ENCODE measurements at regions not wholly inside any gene's neighbourhood (a gene's known extent, or its start where the extent isn't known, plus 50 kb on each side); places are given as distances from the start of the nearest gene placed in this dataset.

GRCh38 chr2:58447586-58447985 lies 206.5 kb upstream of the FANCL start:
- no peaks in the 10 kb centered on the region for H3K27me3 ChIP-seq
- H3K36me3 ChIP-seq, result no peaks in the 10 kb centered on the region
- no peaks in the 10 kb centered on the region for H3K4me1 ChIP-seq
- intact Hi-C loops (cut with DNase I), result loop anchor here (2.0 kb wide), 1 partner anchor 541 kb away; no protein-coding TSS in a partner anchor
- no peaks in the 10 kb centered on the region for H3K9me3 ChIP-seq
- no peak overlapping the region for H3K27ac ChIP-seq
- no peak overlapping the region for H3K4me3 ChIP-seq
- no peak for DNase-seq
- H3K9ac ChIP-seq (ENCODE audit: low read depth in 2 of 2, low read length in 2 of 2), result no peak overlapping the region
- TF ChIP-seq CTCF (IDR thresholded peaks at IDR 0.05), result no peak

- Histone ChIP-seq H3K4me1 (no peaks in the 10 kb centered on the region), H3K27ac (no peak overlapping the region), H3K9ac (ENCODE audit: low read depth in 2 of 2, low read length in 2 of 2) (no peak overlapping the region), H3K4me3 (no peak overlapping the region), H3K27me3 (no peaks in the 10 kb centered on the region), H3K36me3 (no peaks in the 10 kb centered on the region), H3K9me3 (no peaks in the 10 kb centered on the region)
- no peak for TF ChIP-seq CTCF (IDR thresholded peaks at IDR 0.05)
- intact Hi-C loops (cut with DNase I), result no loop called here
- no peak for DNase-seq
Measured at GRCh38 chr2:58441643-58442042, 200.5 kb upstream of the FANCL start.

- no peak overlapping the region for H3K27ac ChIP-seq
- H3K27me3 ChIP-seq, result no peaks in the 10 kb centered on the region
- no peaks in the 10 kb centered on the region for H3K4me1 ChIP-seq
Measured at GRCh38 chr2:58436872-58437271, 195.7 kb upstream of the FANCL start.

GRCh38 chr2:58435246-58435645 lies 194.1 kb upstream of the FANCL start:
- TF ChIP-seq CTCF (IDR thresholded peaks at IDR 0.05), result no peak
- Histone ChIP-seq H3K27me3 (no peaks in the 10 kb centered on the region), H3K9me3 (no peaks in the 10 kb centered on the region), H3K9ac (ENCODE audit: low read depth in 2 of 2, low read length in 2 of 2) (no peak overlapping the region), H3K4me3 (no peak overlapping the region), H3K27ac (no peak overlapping the region), H3K36me3 (no peaks in the 10 kb centered on the region), H3K4me1 (no peaks in the 10 kb centered on the region)
- DNase-seq, result no peak
- intact Hi-C loops (cut with DNase I), result no loop called here

More at GRCh38 chr2:58436872-58437271, 195.7 kb upstream of the FANCL start:
- Histone ChIP-seq H3K9ac (ENCODE audit: low read depth in 2 of 2, low read length in 2 of 2) (no peak overlapping the region), H3K36me3 (no peaks in the 10 kb centered on the region), H3K9me3 (no peaks in the 10 kb centered on the region), H3K4me3 (no peak overlapping the region)
- DNase-seq, result no peak
- TF ChIP-seq CTCF (IDR thresholded peaks at IDR 0.05), result no peak
- intact Hi-C loops (cut with DNase I), result no loop called here

GRCh38 chr2:58434692-58435091 lies 193.6 kb upstream of the FANCL start:
- intact Hi-C loops (cut with DNase I), result no loop called here
- no peaks in the 10 kb centered on the region for H3K36me3 ChIP-seq
- no peaks in the 10 kb centered on the region for H3K27me3 ChIP-seq
- no peaks in the 10 kb centered on the region for H3K9me3 ChIP-seq
- no peak for DNase-seq
- no peak overlapping the region for H3K9ac ChIP-seq (ENCODE audit: low read depth in 2 of 2, low read length in 2 of 2)
- TF ChIP-seq CTCF (IDR thresholded peaks at IDR 0.05), result no peak
- H3K4me3 ChIP-seq, result no peak overlapping the region
- H3K4me1 ChIP-seq, result no peaks in the 10 kb centered on the region
- H3K27ac ChIP-seq, result no peak overlapping the region
